Kidney (tissue), 13 donors: ENCODE measurements at regions not wholly inside any gene's neighbourhood (a gene's known extent, or its start where the extent isn't known, plus 50 kb on each side); places are given as distances from the start of the nearest gene placed in this dataset.

Experiments used
- DNase-seq, 5 donors: peaks; one replicate each; pipeline ENCODE4 v3.0.0-alpha.2; 2013 to 2020
- FAIRE-seq: peaks from 2 replicates; lab custom pipeline; 2012; peaks lifted over from hg19 to GRCh38; lab: Jason Lieb, UNC
- H3K27ac ChIP-seq, 2 donors: one replicate each; pipeline ENCODE4 v1.7.0; 2013; ENCODE audit warnings: low read depth in 2 of 2, low read length in 2 of 2, inconsistent platforms in 1 of 2
- H3K27me3 ChIP-seq: one replicate; pipeline ENCODE4 v1.7.1; 2013; ENCODE audit warnings: low read length, inconsistent platforms; ENCODE audit not compliant: control insufficient read depth, insufficient read depth
- H3K36me3 ChIP-seq, 3 donors: one replicate each; pipeline versions ENCODE4 v1.7.0 to v1.7.1; 2013; ENCODE audit warnings: low read length in 3 of 3, control low read depth in 1 of 3, inconsistent platforms in 1 of 3; ENCODE audit not compliant: insufficient read depth in 3 of 3, control insufficient read depth in 2 of 3
- H3K4me1 ChIP-seq, 3 donors: one replicate each; pipeline versions ENCODE4 v1.7.0 to v1.7.1; 2013; ENCODE audit warnings: low read length in 3 of 3, inconsistent platforms in 1 of 3, low read depth in 1 of 3; ENCODE audit not compliant: control insufficient read depth in 2 of 3, insufficient read depth in 2 of 3
- H3K4me3 ChIP-seq, 3 donors: one replicate each; pipeline versions ENCODE4 v1.7.0 to v1.8.1; 2013; ENCODE audit warnings: low read length in 3 of 3, control low read depth in 1 of 3, inconsistent platforms in 1 of 3
- H3K9ac ChIP-seq, 3 donors: one replicate each; pipeline versions ENCODE4 v1.7.0 to v1.7.1; 2013; ENCODE audit warnings: low read length in 3 of 3, control low read depth in 1 of 3, inconsistent platforms in 1 of 3
- H3K9me3 ChIP-seq, 3 donors: one replicate each; pipeline versions ENCODE4 v1.7.0 to v1.7.1; 2013; ENCODE audit warnings: low read length in 3 of 3, control low read depth in 1 of 3, inconsistent platforms in 1 of 3; ENCODE audit not compliant: control insufficient read depth in 2 of 3, insufficient read depth in 1 of 3
- CTCF ChIP-seq: IDR thresholded peaks from 3 replicates; pipeline ENCODE4 v1.5.1; 2012; ENCODE audit warnings: mild to moderate bottlenecking, moderate library complexity, borderline replicate concordance; ENCODE audit not compliant: insufficient read depth; ENCODE audit errors: extremely low read depth
- intact Hi-C: fragments of 100-400 bp; cut with DNase I; formaldehyde crosslinking; loops from one replicate; pipeline ENCODE4 v1.11.1; 2022
- donor health status: control.
- donor health status: control.
- donor health status: control.
- donor health status: control.
- donor health status: control.
- donor health status: DM: yes; HTN: yes; CAD: no.
- donor health status: Normal renal cell carcinoma (clear cell type).

GRCh38 chr12:60112763-60113162 lies 516.9 kb downstream of the SLC16A7 start:
- DNase-seq: no peak
- H3K27ac ChIP-seq: no peak overlapping the region
- no peaks in the 10 kb centered on the region for H3K4me1 ChIP-seq
- H3K4me3 ChIP-seq: no peak overlapping the region
- no peak for TF ChIP-seq CTCF
- FAIRE-seq: no peak
- intact Hi-C loops: no loop called here
- H3K36me3 ChIP-seq: no peaks in the 10 kb centered on the region
- H3K9ac ChIP-seq: no peak overlapping the region
- H3K9me3 ChIP-seq: no peaks in the 10 kb centered on the region
- no peaks in the 10 kb centered on the region for H3K27me3 ChIP-seq

- DNase-seq (no peak), FAIRE-seq (no peak)
- Histone ChIP-seq H3K36me3 (no peaks in the 10 kb centered on the region), H3K27ac (no peak overlapping the region), H3K4me1 (no peaks in the 10 kb centered on the region), H3K9ac (no peak overlapping the region), H3K4me3 (no peak overlapping the region), H3K9me3 (no peaks in the 10 kb centered on the region), H3K27me3 (no peaks in the 10 kb centered on the region)
- intact Hi-C loops: no loop called here
- TF ChIP-seq CTCF: no peak
Measured at GRCh38 chr12:60114169-60114568, 518.3 kb downstream of the SLC16A7 start.

GRCh38 chr12:60119327-60119726 lies 523.5 kb downstream of the SLC16A7 start:
- no peaks in the 10 kb centered on the region for H3K27me3 ChIP-seq
- no peak for TF ChIP-seq CTCF
- H3K4me3 ChIP-seq: no peak overlapping the region
- DNase-seq (no peak), FAIRE-seq (no peak)
- intact Hi-C loops: no loop called here
- H3K36me3 ChIP-seq: no peaks in the 10 kb centered on the region
- no peaks in the 10 kb centered on the region for H3K9me3 ChIP-seq
- no peak overlapping the region for H3K9ac ChIP-seq
- no peaks in the 10 kb centered on the region for H3K4me1 ChIP-seq
- no peak overlapping the region for H3K27ac ChIP-seq

- no peaks in the 10 kb centered on the region for H3K4me1 ChIP-seq
- H3K27me3 ChIP-seq: no peaks in the 10 kb centered on the region
- no peaks in the 10 kb centered on the region for H3K36me3 ChIP-seq
- H3K9ac ChIP-seq: no peak overlapping the region
- H3K9me3 ChIP-seq: no peaks in the 10 kb centered on the region
- H3K27ac ChIP-seq: no peak overlapping the region
- no peak for FAIRE-seq
- no peak overlapping the region for H3K4me3 ChIP-seq
- intact Hi-C loops: no loop called here
- TF ChIP-seq CTCF: no peak
- no peak for DNase-seq
Measured at GRCh38 chr12:60120199-60120598, 524.4 kb downstream of the SLC16A7 start.
